Subcutaneous abdominal adipose tissue (tissue), 5 donors: ENCODE measurements at regions not wholly inside any gene's neighbourhood (a gene's known extent, or its start where the extent isn't known, plus 50 kb on each side); places are given as distances from the start of the nearest gene placed in this dataset.

Experiments
- H3K27ac ChIP-seq: one replicate; pipeline ENCODE4 v1.7.0; 2013; ENCODE audit warnings: low read depth, mild to moderate bottlenecking, inconsistent platforms, low read length, moderate library complexity
- H3K27me3 ChIP-seq, 5 donors: one replicate each; pipeline ENCODE4 v1.7.0; 2013; ENCODE audit warnings: low read length in 5 of 5, inconsistent platforms in 1 of 5; ENCODE audit not compliant: control insufficient read depth in 5 of 5, insufficient read depth in 4 of 5
- H3K36me3 ChIP-seq, 5 donors: one replicate each; pipeline ENCODE4 v1.7.0; 2013; ENCODE audit warnings: low read length in 5 of 5; ENCODE audit not compliant: control insufficient read depth in 5 of 5, insufficient read depth in 5 of 5
- H3K4me1 ChIP-seq, 5 donors: one replicate each; pipeline ENCODE4 v1.7.0; 2013; ENCODE audit warnings: low read length in 5 of 5, mild to moderate bottlenecking in 3 of 5, moderate library complexity in 1 of 5; ENCODE audit not compliant: control insufficient read depth in 5 of 5, insufficient read depth in 5 of 5
- H3K4me3 ChIP-seq, 5 donors: one replicate each; pipeline ENCODE4 v1.7.0; 2013; ENCODE audit warnings: low read length in 5 of 5, low read depth in 1 of 5
- H3K9ac ChIP-seq, 5 donors: one replicate each; pipeline ENCODE4 v1.7.0; 2013; ENCODE audit warnings: low read length in 5 of 5, mild to moderate bottlenecking in 4 of 5, moderate library complexity in 3 of 5
- H3K9me3 ChIP-seq, 5 donors: one replicate each; pipeline ENCODE4 v1.7.0; 2013; ENCODE audit warnings: low read length in 5 of 5; ENCODE audit not compliant: control insufficient read depth in 5 of 5
- donor health status: healthy.
- donor health status: healthy.
- donor health status: healthy.
- donor health status: healthy.
- donor health status: healthy.

DNA sequence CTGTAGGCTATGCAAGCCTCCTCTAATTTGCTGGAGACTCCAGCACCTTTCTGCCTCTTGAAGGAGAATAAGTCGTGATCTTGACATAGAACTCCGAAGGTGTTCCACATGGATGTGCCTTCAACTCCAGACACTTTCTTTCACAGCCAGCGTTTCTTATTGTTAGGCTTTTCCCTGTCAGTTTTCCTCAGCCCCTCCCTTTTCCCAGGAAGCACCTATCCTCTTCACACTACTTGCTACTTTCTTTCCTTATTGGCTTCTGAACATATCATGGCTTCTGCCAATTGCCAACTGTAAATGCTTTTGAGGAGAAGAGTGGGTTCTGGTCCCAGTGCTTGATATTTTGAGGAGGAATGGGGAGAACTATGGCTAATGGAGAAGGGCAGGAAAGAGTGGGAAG lies 216.3 kb upstream of the PGR start:
- H3K4me3 ChIP-seq: no peak overlapping the region
- H3K27ac ChIP-seq: no peak overlapping the region
- H3K4me1 ChIP-seq: peaks cover 0 to 25% (median 3%) of the 10 kb centered on the region in 5 donors
- H3K27me3 ChIP-seq: no peaks in the 10 kb centered on the region
- no peaks in the 10 kb centered on the region for H3K9me3 ChIP-seq
- no peaks in the 10 kb centered on the region for H3K36me3 ChIP-seq
- H3K9ac ChIP-seq: no peak overlapping the region

DNA sequence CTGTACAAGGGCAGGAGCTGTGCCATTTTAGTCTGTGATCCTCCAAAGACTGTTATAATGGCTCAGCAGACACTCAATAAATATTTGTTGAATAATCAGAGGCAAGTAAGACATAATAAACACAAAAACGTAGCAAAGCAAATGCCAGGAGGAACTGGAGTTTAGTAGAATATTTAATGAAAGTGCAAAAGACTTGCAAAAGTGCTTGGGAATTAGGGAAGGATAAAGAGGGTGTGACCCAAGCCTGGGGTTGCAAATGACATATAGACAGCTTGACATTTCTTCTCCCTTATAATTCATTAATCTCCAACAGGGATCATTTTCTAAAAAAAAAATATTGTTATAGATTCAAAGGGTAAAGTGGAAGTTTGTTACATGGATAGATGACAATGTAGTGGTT lies 212.7 kb upstream of the PGR start:
- no peak overlapping the region for H3K9ac ChIP-seq
- no peaks in the 10 kb centered on the region for H3K27me3 ChIP-seq
- H3K9me3 ChIP-seq: no peaks in the 10 kb centered on the region
- H3K4me3 ChIP-seq: no peak overlapping the region
- H3K36me3 ChIP-seq: no peaks in the 10 kb centered on the region
- peaks cover 0 to 25% (median 3%) of the 10 kb centered on the region in 5 donors for H3K4me1 ChIP-seq
- no peak overlapping the region for H3K27ac ChIP-seq

DNA sequence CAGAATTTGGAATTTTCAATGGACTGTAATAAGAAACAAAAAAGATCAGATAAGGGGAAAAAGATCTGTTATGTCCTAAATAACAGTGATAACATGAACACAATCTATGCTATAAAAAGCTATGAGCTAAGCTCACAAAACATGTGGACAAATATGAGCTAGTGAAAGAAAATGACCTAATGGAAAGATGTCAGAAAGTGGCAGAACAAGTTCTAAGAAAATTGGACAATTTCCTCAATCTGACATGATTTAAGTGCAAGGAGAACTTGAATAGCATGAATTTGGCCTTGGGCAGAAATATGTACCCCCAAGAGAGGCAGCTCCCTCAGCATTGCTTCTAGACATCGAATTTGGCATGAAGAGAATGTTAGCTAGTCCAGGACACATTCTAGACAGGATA lies 212.0 kb upstream of the PGR start:
- H3K27me3 ChIP-seq: no peaks in the 10 kb centered on the region
- no peaks in the 10 kb centered on the region for H3K36me3 ChIP-seq
- H3K9ac ChIP-seq: no peak overlapping the region
- H3K4me3 ChIP-seq: no peak overlapping the region
- peaks cover 0 to 18% (median 0%) of the 10 kb centered on the region in 5 donors for H3K4me1 ChIP-seq
- H3K27ac ChIP-seq: no peak overlapping the region
- no peaks in the 10 kb centered on the region for H3K9me3 ChIP-seq

DNA sequence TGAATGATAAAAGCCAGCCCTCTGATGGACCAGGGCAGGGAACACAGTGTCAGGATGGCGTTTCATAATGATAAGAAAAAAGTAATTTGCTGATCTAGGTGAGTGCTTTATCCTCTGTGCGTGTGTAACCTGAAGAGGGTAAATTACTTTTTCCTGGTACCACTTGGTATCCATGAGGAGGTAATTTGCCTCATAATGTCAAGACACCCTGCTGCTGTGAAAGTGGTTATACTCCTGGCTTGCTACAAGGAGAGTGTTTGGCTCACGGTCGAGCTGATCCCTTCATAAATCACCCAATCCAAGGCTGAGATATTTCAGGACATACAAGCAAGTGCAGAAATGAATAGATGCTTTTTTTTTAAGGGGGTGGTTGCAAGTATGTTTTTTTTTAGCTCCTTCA lies 207.2 kb upstream of the PGR start:
- Histone ChIP-seq H3K27me3 (no peaks in the 10 kb centered on the region), H3K36me3 (no peaks in the 10 kb centered on the region), H3K9me3 (no peaks in the 10 kb centered on the region), H3K27ac (no peak overlapping the region), H3K4me1 (peaks cover 0 to 7% (median 0%) of the 10 kb centered on the region in 5 donors), H3K4me3 (no peak overlapping the region), H3K9ac (no peak overlapping the region)

DNA sequence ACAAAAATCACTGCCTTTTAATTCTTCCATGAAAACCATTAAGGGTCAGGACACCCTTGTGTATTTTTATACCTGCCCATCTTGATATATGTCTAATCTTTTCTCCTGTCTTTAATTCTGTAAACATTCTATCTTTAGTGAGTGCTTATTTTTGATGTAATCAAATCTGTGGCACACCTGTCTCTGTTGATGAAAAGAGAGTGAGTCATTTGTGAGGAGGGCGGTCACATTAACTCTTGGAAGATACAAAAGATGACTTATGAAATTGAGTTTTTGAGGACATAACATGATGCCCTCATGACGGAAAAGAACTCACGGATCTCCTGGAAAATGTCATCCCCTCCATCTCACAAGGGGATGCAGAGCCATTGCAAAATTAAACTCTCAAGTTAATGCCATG lies 206.5 kb upstream of the PGR start:
- Histone ChIP-seq H3K4me1 (no peaks in the 10 kb centered on the region), H3K4me3 (no peak overlapping the region), H3K9me3 (no peaks in the 10 kb centered on the region), H3K27ac (no peak overlapping the region), H3K36me3 (no peaks in the 10 kb centered on the region), H3K27me3 (no peaks in the 10 kb centered on the region), H3K9ac (no peak overlapping the region)

DNA sequence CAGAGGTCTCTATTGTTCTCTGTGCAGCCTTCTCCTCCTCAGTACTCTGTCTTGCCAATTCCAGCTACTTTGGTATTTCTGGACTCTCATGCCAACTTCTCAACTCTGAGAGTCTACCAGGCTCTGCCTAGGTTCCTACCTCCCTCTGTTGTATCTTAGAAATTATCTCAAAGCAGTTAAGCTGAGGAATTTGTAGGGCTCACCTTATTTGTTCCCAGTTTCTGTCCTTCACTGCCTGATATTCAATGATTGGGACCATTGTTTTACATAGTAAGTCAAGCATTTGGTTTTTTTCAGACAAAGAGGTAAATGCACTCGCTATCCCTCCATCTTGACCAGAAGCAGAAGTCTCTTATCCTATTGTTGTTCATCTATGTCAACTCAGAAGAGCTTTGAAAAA lies 205.0 kb upstream of the PGR start:
- H3K9ac ChIP-seq: no peak overlapping the region
- no peak overlapping the region for H3K27ac ChIP-seq
- no peak overlapping the region for H3K4me3 ChIP-seq
- no peaks in the 10 kb centered on the region for H3K27me3 ChIP-seq
- no peaks in the 10 kb centered on the region for H3K4me1 ChIP-seq
- no peaks in the 10 kb centered on the region for H3K9me3 ChIP-seq
- no peaks in the 10 kb centered on the region for H3K36me3 ChIP-seq

DNA sequence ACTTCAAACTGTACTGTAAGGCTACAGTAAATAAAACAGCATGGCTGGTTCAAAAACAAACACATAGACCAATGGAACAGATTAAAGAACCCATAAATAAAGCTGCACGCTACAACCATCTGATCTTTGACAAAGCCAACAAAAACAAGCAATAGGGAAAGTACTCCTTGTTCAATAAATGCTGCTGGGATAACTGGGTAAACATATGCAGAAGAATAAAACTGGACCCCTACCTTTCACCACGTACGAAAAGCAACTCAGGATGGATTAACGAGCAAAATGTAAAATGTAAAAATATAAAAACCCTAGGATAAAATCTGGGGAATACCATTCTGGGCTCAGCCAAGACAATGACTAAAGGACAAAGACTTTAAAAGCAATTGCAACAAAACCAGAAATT lies 201.8 kb upstream of the PGR start:
- no peaks in the 10 kb centered on the region for H3K9me3 ChIP-seq

DNA sequence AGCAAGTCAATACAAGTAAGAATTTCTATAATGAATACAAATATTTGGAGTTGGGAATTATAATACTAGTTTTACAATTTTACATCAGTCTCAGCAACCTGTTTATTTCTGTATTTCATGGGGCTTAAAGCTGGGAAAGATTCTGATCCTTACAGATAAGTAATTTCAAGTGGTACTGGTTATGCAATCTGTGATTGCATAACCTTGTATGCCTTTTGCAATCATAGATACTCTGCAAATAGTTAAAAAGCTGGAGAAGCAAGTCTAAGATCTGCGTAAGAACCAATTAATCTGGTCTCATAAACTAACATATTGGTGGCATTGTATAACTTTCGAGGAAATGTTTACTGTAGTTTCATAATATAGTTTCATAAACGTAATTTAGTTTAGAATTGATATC lies 198.3 kb upstream of the PGR start:
- peaks cover 0 to 7% (median 0%) of the 10 kb centered on the region in 5 donors for H3K4me1 ChIP-seq
- H3K9me3 ChIP-seq: no peaks in the 10 kb centered on the region
- no peaks in the 10 kb centered on the region for H3K36me3 ChIP-seq
- H3K4me3 ChIP-seq: no peak overlapping the region
- H3K27ac ChIP-seq: no peak overlapping the region
- no peak overlapping the region for H3K9ac ChIP-seq
- no peaks in the 10 kb centered on the region for H3K27me3 ChIP-seq

More for the DNA sequence above, 201.8 kb upstream of the PGR start:
- no peak overlapping the region for H3K27ac ChIP-seq
- no peak overlapping the region for H3K4me3 ChIP-seq
- H3K4me1 ChIP-seq: peaks cover 0 to 7% (median 0%) of the 10 kb centered on the region in 5 donors
- no peak overlapping the region for H3K9ac ChIP-seq
- no peaks in the 10 kb centered on the region for H3K27me3 ChIP-seq
- no peaks in the 10 kb centered on the region for H3K36me3 ChIP-seq

DNA sequence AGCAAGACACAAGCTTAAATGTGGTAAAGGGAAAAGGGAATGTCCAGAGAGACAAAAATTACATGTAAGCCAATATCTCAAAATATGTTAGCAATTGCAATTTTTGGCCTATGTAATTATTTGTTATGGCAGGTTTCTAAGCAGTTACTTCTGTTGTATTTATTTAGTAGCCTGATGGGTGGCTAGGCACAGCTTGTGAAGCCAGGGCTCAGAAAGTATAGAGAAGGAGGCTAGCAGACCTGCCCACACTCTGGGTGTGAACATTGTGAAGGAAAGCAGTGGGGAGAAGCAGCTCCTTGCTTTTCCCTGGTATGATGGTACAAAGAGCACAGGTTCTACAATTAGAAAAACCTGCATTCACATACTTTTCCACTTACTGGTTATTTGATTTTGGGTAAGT lies 196.5 kb upstream of the PGR start:
- H3K27ac ChIP-seq: no peak overlapping the region
- H3K9ac ChIP-seq: no peak overlapping the region
- no peaks in the 10 kb centered on the region for H3K36me3 ChIP-seq
- H3K27me3 ChIP-seq: no peaks in the 10 kb centered on the region
- peaks cover 0 to 7% (median 0%) of the 10 kb centered on the region in 5 donors for H3K4me1 ChIP-seq
- no peak overlapping the region for H3K4me3 ChIP-seq
- no peaks in the 10 kb centered on the region for H3K9me3 ChIP-seq

DNA sequence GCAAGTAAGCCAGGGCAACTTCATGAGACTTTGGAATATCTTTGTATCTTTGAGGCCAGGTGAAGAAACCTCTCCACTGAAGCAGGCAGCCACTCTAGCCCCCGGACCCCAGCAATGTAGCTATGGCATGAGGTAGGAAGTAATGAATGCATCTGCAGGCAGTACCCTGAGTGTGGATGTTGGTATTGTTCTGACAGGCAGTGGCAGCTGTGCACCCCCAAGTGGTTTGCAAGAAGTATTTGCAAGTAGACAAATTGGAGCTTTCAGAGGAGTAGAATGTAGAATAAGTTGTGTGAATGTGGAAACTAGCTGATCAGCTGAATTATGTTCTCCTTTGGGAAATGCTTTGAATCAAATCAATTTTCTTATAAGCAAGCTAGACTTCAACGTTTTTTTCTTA lies 194.4 kb upstream of the PGR start:
- Histone ChIP-seq H3K4me1 (peaks cover 0 to 7% (median 0%) of the 10 kb centered on the region in 5 donors), H3K9ac (no peak overlapping the region), H3K9me3 (peaks cover 0 to 2% (median 0%) of the 10 kb centered on the region in 5 donors), H3K27me3 (no peaks in the 10 kb centered on the region), H3K4me3 (no peak overlapping the region), H3K27ac (no peak overlapping the region), H3K36me3 (no peaks in the 10 kb centered on the region)

DNA sequence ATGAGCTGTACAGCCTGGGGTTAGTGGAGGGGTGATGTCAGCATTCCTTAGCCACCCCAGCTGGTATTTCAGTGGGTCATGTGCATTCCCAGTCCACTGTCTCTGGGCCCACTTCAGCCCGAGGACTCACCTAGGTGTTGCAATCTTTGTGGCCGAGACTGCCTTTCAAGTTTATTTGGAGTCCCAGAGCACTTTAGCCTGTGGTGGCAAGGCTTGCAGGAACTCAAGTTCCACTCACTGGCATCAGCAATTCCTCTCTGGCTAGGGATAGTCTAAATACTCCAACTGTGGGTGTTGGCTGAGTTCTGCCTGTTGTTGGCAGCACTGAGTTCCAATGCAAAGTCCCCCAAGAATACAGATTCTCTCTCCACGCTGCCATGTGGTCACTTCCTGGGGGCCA lies 191.6 kb upstream of the PGR start:
- Histone ChIP-seq H3K27ac (no peak overlapping the region), H3K9ac (no peak overlapping the region), H3K27me3 (no peaks in the 10 kb centered on the region), H3K4me1 (no peaks in the 10 kb centered on the region), H3K9me3 (peaks cover 0 to 4% (median 0%) of the 10 kb centered on the region in 5 donors), H3K36me3 (no peaks in the 10 kb centered on the region), H3K4me3 (no peak overlapping the region)
